ENCODE measurements at regions not wholly inside any gene's neighbourhood (a gene's known extent, or its start where the extent isn't known, plus 50 kb on each side); places are given as distances from the start of the nearest gene placed in this dataset.

DNA sequence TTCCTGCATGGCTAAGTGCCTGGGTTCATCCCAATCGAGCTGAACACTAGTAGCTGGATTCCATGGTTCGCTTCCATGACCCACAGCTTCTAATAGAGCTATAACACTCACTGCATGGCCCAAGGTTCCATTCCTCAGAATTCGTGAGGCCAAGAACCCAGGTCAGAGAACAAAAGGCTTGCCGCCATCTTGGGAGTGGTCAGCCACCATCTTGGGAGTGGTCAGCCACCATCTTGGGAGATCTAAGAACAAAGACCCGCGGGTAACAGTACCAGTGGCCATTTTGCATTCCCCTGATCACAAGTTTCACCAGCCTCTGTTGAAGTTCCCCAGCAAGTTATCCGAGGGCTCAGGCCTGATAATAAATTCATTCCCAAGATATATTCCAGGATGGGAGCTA lies 179.6 kb downstream of the LMBRD1 start:
- no peak for TF ChIP-seq EZH2 (IDR thresholded peaks at IDR 0.05)
- no peak for TF ChIP-seq POLR2AphosphoS5 (IDR thresholded peaks at IDR 0.05; ENCODE audit: borderline replicate concordance, low read depth, low read length)

Data from SK-N-MC (cell line).